Astrocyte of the cerebellum (primary cell): ENCODE measurements at regions not wholly inside any gene's neighbourhood (a gene's known extent, or its start where the extent isn't known, plus 50 kb on each side); places are given as distances from the start of the nearest gene placed in this dataset.

ENCODE experiments used
- DNase-seq: peaks from one replicate; pipeline ENCODE4 v3.0.0-alpha.2; 2011; ENCODE audit warnings: low read depth
- H3K4me3 ChIP-seq: 2 replicates; pipeline ENCODE4 v1.5.1; 2011; ENCODE audit warnings: mild to moderate bottlenecking, low read depth, low read length, moderate library complexity
- in situ Hi-C: cut with HindIII; loops from 2 replicates; pipeline ENCODE4 v1.10.0; 2017; ENCODE audit warnings: low sequenced_read_pairs
- TF ChIP-seq, protein P1 (sequence below): IDR thresholded peaks from 2 replicates; pipeline ENCODE4 v1.5.1; 2012; ENCODE audit warnings: low read length, low read depth, moderate library complexity, mild to moderate bottlenecking; ENCODE audit errors: missing control alignments

GRCh38 chr1:87883906-87884305 lies 555.2 kb downstream of the LMO4 start:
- in situ Hi-C loops = no loop called here
- TF ChIP-seq, protein P1, sequence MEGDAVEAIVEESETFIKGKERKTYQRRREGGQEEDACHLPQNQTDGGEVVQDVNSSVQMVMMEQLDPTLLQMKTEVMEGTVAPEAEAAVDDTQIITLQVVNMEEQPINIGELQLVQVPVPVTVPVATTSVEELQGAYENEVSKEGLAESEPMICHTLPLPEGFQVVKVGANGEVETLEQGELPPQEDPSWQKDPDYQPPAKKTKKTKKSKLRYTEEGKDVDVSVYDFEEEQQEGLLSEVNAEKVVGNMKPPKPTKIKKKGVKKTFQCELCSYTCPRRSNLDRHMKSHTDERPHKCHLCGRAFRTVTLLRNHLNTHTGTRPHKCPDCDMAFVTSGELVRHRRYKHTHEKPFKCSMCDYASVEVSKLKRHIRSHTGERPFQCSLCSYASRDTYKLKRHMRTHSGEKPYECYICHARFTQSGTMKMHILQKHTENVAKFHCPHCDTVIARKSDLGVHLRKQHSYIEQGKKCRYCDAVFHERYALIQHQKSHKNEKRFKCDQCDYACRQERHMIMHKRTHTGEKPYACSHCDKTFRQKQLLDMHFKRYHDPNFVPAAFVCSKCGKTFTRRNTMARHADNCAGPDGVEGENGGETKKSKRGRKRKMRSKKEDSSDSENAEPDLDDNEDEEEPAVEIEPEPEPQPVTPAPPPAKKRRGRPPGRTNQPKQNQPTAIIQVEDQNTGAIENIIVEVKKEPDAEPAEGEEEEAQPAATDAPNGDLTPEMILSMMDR = no peak
- DNase-seq = no peak
- no peak overlapping the region for H3K4me3 ChIP-seq

DNA sequence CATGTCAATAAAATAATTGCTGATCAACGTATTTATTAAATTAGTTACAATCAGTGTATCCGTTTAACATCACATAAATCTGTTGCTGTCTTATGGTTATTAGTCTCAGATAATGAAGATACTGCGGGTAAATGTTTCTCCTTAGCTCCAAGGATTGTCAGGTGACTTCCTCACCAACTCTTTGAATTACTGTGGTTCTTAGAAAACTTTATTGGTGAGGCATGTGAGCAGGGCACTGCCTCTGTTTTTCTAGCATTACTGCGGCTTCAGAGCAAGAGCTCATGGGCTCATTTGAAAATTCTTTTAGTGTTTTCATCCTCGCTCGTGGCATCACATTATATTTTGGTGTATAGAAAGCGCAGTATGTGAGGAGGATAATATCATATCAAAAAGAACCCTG lies 555.9 kb downstream of the LMO4 start:
- no peak overlapping the region for H3K4me3 ChIP-seq
- no peak for DNase-seq
- in situ Hi-C loops = no loop called here
- TF ChIP-seq, protein P1 = no peak

DNA sequence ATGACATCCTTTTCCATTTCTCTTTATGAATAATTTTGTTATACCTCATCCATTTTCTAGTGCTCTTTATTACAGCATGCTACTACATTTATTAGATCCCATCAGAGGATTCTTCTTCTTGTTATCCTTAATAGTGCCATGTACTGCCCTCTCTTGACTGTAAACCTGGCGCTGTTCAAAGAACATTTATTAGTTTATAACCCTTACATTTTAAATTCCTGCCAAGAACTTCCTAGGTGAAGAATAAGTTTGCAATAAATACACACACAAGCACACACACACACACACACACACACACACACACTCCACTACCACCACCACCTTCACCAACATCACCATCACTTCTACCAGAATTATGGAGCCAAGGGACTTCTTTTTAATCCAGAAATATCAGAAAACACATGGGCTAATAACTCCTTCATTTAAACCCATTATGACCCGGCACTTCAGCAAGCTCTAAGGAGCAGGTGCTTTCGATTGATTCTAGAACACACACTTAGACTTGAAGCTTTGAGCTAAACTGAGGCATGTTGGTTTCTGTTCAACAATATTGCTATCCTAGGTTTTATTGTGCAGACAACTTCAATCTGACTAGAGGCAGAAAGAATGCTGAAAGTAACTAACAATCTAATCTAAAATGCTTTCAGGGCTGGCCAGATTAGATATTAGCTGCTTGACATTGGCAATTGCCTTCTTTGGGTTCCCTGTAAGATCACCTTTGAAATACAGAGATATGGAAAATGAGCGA lies 556.8 kb downstream of the LMO4 start:
- TF ChIP-seq, protein P1 = no peak
- no peak overlapping the region for H3K4me3 ChIP-seq
- DNase-seq = no peak
- in situ Hi-C loops = no loop called here

- no peak for DNase-seq
- no peak overlapping the region for H3K4me3 ChIP-seq
- in situ Hi-C loops = no loop called here
- TF ChIP-seq, protein P1 = no peak
These were observed 558.4 kb downstream of the LMO4 start for GRCh38 chr1:87887100-87887499.

- TF ChIP-seq, protein P1 = no peak
- in situ Hi-C loops = no loop called here
- no peak overlapping the region for H3K4me3 ChIP-seq
- DNase-seq = no peak
These were observed 559.8 kb downstream of the LMO4 start for GRCh38 chr1:87888446-87888845.

GRCh38 chr1:87894062-87894461 lies 565.4 kb downstream of the LMO4 start:
- in situ Hi-C loops = no loop called here
- TF ChIP-seq, protein P1 = no peak
- no peak for DNase-seq
- no peak overlapping the region for H3K4me3 ChIP-seq
